C4-2B (cell line): ENCODE measurements at regions not wholly inside any gene's neighbourhood (a gene's known extent, or its start where the extent isn't known, plus 50 kb on each side); places are given as distances from the start of the nearest gene placed in this dataset.

Source experiments
- ZFX ChIP-seq: fragments of 450-650 bp; IDR thresholded peaks from 2 replicates; pipeline ENCODE4 v1.6.1; 2017
- TF ChIP-seq, protein P1 (sequence below): fragments of 450-650 bp; conservative IDR thresholded peaks from 2 replicates; pipeline ENCODE4 v1.5.1; 2017; ENCODE audit warnings: mild to moderate bottlenecking

DNA sequence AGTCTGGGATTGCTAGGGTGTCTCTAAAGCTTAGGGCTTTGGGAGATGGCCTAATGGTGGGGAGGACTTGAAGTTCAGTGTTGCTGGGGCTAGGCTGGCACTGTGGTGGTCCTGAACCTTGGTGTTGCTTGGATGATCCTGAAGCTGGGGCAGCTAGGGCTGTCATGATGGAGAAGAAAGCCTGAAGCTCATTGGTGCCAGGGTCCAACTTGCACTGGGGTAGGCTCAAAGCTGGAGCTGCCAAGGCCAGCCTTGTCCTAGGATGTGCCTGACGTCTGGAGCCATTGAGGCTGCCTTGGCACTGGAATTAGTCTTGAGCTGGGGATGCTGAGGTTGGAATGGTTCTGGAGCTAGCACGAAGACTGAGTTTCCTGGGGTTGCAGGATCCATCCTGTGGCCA lies 61.0 kb upstream of the NLRP2B start:
- TF ChIP-seq, protein P1, sequence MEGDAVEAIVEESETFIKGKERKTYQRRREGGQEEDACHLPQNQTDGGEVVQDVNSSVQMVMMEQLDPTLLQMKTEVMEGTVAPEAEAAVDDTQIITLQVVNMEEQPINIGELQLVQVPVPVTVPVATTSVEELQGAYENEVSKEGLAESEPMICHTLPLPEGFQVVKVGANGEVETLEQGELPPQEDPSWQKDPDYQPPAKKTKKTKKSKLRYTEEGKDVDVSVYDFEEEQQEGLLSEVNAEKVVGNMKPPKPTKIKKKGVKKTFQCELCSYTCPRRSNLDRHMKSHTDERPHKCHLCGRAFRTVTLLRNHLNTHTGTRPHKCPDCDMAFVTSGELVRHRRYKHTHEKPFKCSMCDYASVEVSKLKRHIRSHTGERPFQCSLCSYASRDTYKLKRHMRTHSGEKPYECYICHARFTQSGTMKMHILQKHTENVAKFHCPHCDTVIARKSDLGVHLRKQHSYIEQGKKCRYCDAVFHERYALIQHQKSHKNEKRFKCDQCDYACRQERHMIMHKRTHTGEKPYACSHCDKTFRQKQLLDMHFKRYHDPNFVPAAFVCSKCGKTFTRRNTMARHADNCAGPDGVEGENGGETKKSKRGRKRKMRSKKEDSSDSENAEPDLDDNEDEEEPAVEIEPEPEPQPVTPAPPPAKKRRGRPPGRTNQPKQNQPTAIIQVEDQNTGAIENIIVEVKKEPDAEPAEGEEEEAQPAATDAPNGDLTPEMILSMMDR = no peak
- no peak for TF ChIP-seq ZFX
